Liver (tissue), 3 donors: ENCODE measurements at regions not wholly inside any gene's neighbourhood (a gene's known extent, or its start where the extent isn't known, plus 50 kb on each side); places are given as distances from the start of the nearest gene placed in this dataset.
"Not testable (repeated sequence)": the region's sequence is repeated elsewhere in the genome, so short reads cannot be mapped to it uniquely, and the experiment has no call there.

Experiments used
- CTCF ChIP-seq: fragments of 150-350 bp; IDR thresholded peaks from 2 replicates; pipeline ENCODE4 v1.5.1; 2017; ENCODE audit warnings: improper control_type of control experiment, low read depth, low read length; ENCODE audit not compliant: missing input control
- MAX ChIP-seq: IDR thresholded peaks from 2 replicates; pipeline ENCODE4 v1.6.1; 2016; ENCODE audit warnings: antibody characterized with exemption
- REST ChIP-seq: IDR thresholded peaks from 2 replicates; pipeline ENCODE4 v1.6.1; 2016; ENCODE audit warnings: antibody characterized with exemption, mild to moderate bottlenecking
- TAF1 ChIP-seq: conservative IDR thresholded peaks from 2 replicates; pipeline ENCODE4 v1.6.1; 2016; ENCODE audit warnings: antibody characterized with exemption, mild to moderate bottlenecking
- TF ChIP-seq, protein P1 (sequence below): IDR thresholded peaks from 2 replicates; pipeline ENCODE4 v1.6.1; 2016; ENCODE audit warnings: antibody characterized with exemption
- donor health status: healthy.
- donor health status: healthy.

- TF ChIP-seq CTCF, MAX, REST, TAF1: not testable (repeated sequence)
- TF ChIP-seq, protein P1, sequence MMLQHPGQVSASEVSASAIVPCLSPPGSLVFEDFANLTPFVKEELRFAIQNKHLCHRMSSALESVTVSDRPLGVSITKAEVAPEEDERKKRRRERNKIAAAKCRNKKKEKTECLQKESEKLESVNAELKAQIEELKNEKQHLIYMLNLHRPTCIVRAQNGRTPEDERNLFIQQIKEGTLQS, result not testable (repeated sequence)
Observed at GRCh38 chr9:31061592-31061991, 1322.9 kb upstream of the ACO1 start.
